GM12801 (cell line): ENCODE measurements at regions not wholly inside any gene's neighbourhood (a gene's known extent, or its start where the extent isn't known, plus 50 kb on each side); places are given as distances from the start of the nearest gene placed in this dataset.

Experiments used
- TF ChIP-seq, protein P1 (sequence below): IDR thresholded peaks from one replicate; pipeline ENCODE4 v1.5.1; 2011; ENCODE audit warnings: control low read depth; ENCODE audit not compliant: insufficient read length; ENCODE audit errors: extremely low read depth

GRCh38 chr3:159629329-159630084, 359.1 kb upstream of the IL12A start:
- TF ChIP-seq, protein P1, sequence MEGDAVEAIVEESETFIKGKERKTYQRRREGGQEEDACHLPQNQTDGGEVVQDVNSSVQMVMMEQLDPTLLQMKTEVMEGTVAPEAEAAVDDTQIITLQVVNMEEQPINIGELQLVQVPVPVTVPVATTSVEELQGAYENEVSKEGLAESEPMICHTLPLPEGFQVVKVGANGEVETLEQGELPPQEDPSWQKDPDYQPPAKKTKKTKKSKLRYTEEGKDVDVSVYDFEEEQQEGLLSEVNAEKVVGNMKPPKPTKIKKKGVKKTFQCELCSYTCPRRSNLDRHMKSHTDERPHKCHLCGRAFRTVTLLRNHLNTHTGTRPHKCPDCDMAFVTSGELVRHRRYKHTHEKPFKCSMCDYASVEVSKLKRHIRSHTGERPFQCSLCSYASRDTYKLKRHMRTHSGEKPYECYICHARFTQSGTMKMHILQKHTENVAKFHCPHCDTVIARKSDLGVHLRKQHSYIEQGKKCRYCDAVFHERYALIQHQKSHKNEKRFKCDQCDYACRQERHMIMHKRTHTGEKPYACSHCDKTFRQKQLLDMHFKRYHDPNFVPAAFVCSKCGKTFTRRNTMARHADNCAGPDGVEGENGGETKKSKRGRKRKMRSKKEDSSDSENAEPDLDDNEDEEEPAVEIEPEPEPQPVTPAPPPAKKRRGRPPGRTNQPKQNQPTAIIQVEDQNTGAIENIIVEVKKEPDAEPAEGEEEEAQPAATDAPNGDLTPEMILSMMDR = no peak

DNA sequence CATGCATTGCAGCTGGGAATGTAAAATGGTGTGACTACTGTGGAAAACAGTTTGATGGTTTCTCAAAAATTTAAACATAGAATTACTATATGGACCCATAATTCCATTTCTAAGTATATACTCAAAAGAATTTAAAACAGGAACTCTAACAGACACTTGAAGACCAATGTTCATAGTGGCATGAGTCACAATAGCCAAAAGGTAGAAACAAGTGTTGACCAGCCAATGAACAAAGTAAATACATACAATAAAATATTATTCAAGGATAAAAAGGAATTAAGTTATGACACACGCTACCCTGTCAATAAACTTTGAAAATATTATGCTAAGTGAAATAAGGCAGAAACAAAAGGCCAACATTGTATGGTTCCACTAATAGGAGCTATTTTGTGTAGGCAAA, 357.4 kb upstream of the IL12A start:
- TF ChIP-seq, protein P1 = no peak

DNA sequence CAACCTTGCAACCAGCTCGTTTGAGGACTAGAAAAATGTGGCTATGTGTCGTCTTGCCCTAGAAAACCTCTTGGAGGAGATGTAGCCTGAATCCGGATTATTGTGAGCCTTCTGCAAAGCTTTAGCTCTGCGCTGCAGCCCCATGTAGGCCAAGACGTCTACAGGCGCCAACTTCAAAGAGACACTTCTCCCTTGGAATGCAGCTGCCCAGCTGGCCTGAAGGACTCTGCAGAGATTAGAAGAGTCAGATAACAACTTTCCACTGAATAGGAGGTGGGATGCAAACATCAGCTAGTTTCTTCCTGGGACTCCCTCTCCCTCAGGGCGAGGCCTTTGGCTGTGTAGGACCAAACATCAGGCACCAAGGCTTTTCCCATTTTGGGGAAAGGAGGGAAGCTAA, 356.5 kb upstream of the IL12A start:
- TF ChIP-seq, protein P1 = no peak

GRCh38 chr3:159632851-159633250, 355.8 kb upstream of the IL12A start:
- TF ChIP-seq, protein P1 = no peak

DNA sequence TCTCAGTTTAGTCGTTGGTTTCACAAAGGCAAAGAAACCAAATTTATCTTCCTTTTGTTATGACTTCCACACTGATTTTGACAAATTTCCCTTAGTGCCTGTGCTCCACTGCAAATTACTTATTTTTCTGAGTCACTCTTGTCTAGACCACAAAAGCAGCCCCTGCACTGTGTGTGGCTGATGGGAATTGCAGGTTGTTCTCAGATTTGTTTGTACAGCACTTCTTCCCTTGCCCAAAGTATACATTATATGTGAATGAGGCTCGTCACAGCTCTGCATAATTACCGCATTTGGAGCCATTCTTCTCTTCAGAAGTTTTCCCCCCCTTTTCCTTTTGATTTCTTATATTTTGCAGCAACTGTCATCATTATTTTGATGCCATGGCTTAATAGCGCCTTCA, 354.2 kb upstream of the IL12A start:
- TF ChIP-seq, protein P1 = no peak

GRCh38 chr3:159635047-159635641, 353.5 kb upstream of the IL12A start:
- TF ChIP-seq, protein P1 = no peak

- TF ChIP-seq, protein P1 = no peak
These were observed 350.6 kb upstream of the IL12A start for GRCh38 chr3:159637883-159638542.
